Nephron progenitor cell (in vitro differentiated cells): ENCODE measurements at regions not wholly inside any gene's neighbourhood (a gene's known extent, or its start where the extent isn't known, plus 50 kb on each side); places are given as distances from the start of the nearest gene placed in this dataset.
"Not testable (repeated sequence)": the region's sequence is repeated elsewhere in the genome, so short reads cannot be mapped to it uniquely, and the experiment has no call there.

Source experiments
- DNase-seq: peaks from one replicate; pipeline ENCODE4 v3.0.0; 2021
- H3K27ac Mint-ChIP-seq: 2 replicates; pipeline ENCODE4 v1.8.0; 2021; ENCODE audit warnings: mild to moderate bottlenecking, moderate library complexity, mixed read lengths
- H3K27me3 Mint-ChIP-seq: 2 replicates; pipeline ENCODE4 v1.8.0; 2021; ENCODE audit warnings: mild to moderate bottlenecking, low read depth, mixed read lengths; ENCODE audit not compliant: poor library complexity
- H3K36me3 Mint-ChIP-seq: 2 replicates; pipeline ENCODE4 v1.8.0; 2021; ENCODE audit warnings: low read depth, mixed read lengths
- H3K4me1 Mint-ChIP-seq: 2 replicates; pipeline ENCODE4 v1.8.0; 2021; ENCODE audit warnings: mixed read lengths
- H3K4me3 Mint-ChIP-seq: 2 replicates; pipeline ENCODE4 v1.8.0; 2021; ENCODE audit warnings: mild to moderate bottlenecking, moderate library complexity, mixed read lengths
- H3K9me3 Mint-ChIP-seq: 2 replicates; pipeline ENCODE4 v1.8.0; 2021; ENCODE audit warnings: mild to moderate bottlenecking, moderate library complexity, mixed read lengths
- CTCF ChIP-seq: fragments of 200-600 bp; sonication (generic); IDR thresholded peaks from 2 replicates; pipeline ENCODE4 v1.5.0; 2021; ENCODE audit warnings: antibody characterized with exemption

GRCh38 chr20:29448806-29449470 is 1808.5 kb upstream of the DEFB115 start:
- no peak overlapping the region for H3K27ac Mint-ChIP-seq
- no peak overlapping the region for H3K4me3 Mint-ChIP-seq
- H3K4me1 Mint-ChIP-seq, result no peaks in the 10 kb centered on the region
- no peak for TF ChIP-seq CTCF
- DNase-seq, result no peak
- H3K9me3 Mint-ChIP-seq, result peaks cover 32% of the 10 kb centered on the region
- peaks cover 6% of the 10 kb centered on the region for H3K36me3 Mint-ChIP-seq
- no peaks in the 10 kb centered on the region for H3K27me3 Mint-ChIP-seq

- no peak for TF ChIP-seq CTCF
- H3K36me3 Mint-ChIP-seq, result peaks cover 6% of the 10 kb centered on the region
- no peak overlapping the region for H3K4me3 Mint-ChIP-seq
- H3K9me3 Mint-ChIP-seq, result peaks cover 47% of the 10 kb centered on the region
- no peaks in the 10 kb centered on the region for H3K27me3 Mint-ChIP-seq
- H3K4me1 Mint-ChIP-seq, result no peaks in the 10 kb centered on the region
- DNase-seq, result no peak
- no peak overlapping the region for H3K27ac Mint-ChIP-seq
These were observed 1805.3 kb upstream of the DEFB115 start for GRCh38 chr20:29452186-29452585.

- not testable (repeated sequence) for DNase-seq, H3K27ac Mint-ChIP-seq, H3K36me3 Mint-ChIP-seq, H3K27me3 Mint-ChIP-seq, H3K4me1 Mint-ChIP-seq, H3K4me3 Mint-ChIP-seq
- peaks cover 53% of the 10 kb centered on the region for H3K9me3 Mint-ChIP-seq
These were observed 1800.3 kb upstream of the DEFB115 start for GRCh38 chr20:29456987-29457693.

GRCh38 chr20:29472606-29473005 is 1784.9 kb upstream of the DEFB115 start:
- Mint-ChIP-seq H3K4me3 (no peak overlapping the region), H3K9me3 (peaks cover 55% of the 10 kb centered on the region), H3K36me3 (no peaks in the 10 kb centered on the region), H3K27ac (no peak overlapping the region), H3K27me3 (no peaks in the 10 kb centered on the region), H3K4me1 (no peaks in the 10 kb centered on the region)
- TF ChIP-seq CTCF, result no peak
- DNase-seq, result no peak

- not testable (repeated sequence) for H3K36me3 Mint-ChIP-seq, H3K27me3 Mint-ChIP-seq, DNase-seq, H3K4me3 Mint-ChIP-seq, H3K4me1 Mint-ChIP-seq, H3K27ac Mint-ChIP-seq
- H3K9me3 Mint-ChIP-seq, result peaks cover 35% of the 10 kb centered on the region
These were observed 1764.6 kb upstream of the DEFB115 start for GRCh38 chr20:29492840-29493239.

GRCh38 chr20:29496767-29497166 is 1760.7 kb upstream of the DEFB115 start:
- not testable (repeated sequence) for H3K27me3 Mint-ChIP-seq, H3K4me1 Mint-ChIP-seq, DNase-seq, H3K4me3 Mint-ChIP-seq, H3K27ac Mint-ChIP-seq, H3K36me3 Mint-ChIP-seq
- H3K9me3 Mint-ChIP-seq, result peaks cover 47% of the 10 kb centered on the region

GRCh38 chr20:29497261-29497671 is 1760.2 kb upstream of the DEFB115 start:
- no peaks in the 10 kb centered on the region for H3K4me1 Mint-ChIP-seq
- DNase-seq, result no peak
- no peaks in the 10 kb centered on the region for H3K36me3 Mint-ChIP-seq
- no peak overlapping the region for H3K4me3 Mint-ChIP-seq
- H3K27ac Mint-ChIP-seq, result no peak overlapping the region
- no peaks in the 10 kb centered on the region for H3K27me3 Mint-ChIP-seq
- peaks cover 45% of the 10 kb centered on the region for H3K9me3 Mint-ChIP-seq
- TF ChIP-seq CTCF, result no peak

- H3K9me3 Mint-ChIP-seq, result peaks cover 46% of the 10 kb centered on the region
- H3K4me1 Mint-ChIP-seq, DNase-seq: not testable (repeated sequence)
These were observed 1759.8 kb upstream of the DEFB115 start for GRCh38 chr20:29497684-29498083.

GRCh38 chr20:29500738-29501137 is 1756.7 kb upstream of the DEFB115 start:
- not testable (repeated sequence) for H3K27ac Mint-ChIP-seq, H3K27me3 Mint-ChIP-seq, H3K36me3 Mint-ChIP-seq, H3K4me1 Mint-ChIP-seq, H3K4me3 Mint-ChIP-seq, DNase-seq
- peaks cover 28% of the 10 kb centered on the region for H3K9me3 Mint-ChIP-seq

More at GRCh38 chr20:29497684-29498083, 1759.8 kb upstream of the DEFB115 start:
- not testable (repeated sequence) for H3K36me3 Mint-ChIP-seq, H3K27me3 Mint-ChIP-seq, H3K27ac Mint-ChIP-seq, H3K4me3 Mint-ChIP-seq

GRCh38 chr20:29514634-29515033 is 1742.8 kb upstream of the DEFB115 start:
- H3K9me3 Mint-ChIP-seq, result peaks cover 47% of the 10 kb centered on the region
- not testable (repeated sequence) for H3K36me3 Mint-ChIP-seq, H3K27me3 Mint-ChIP-seq, H3K4me3 Mint-ChIP-seq, H3K4me1 Mint-ChIP-seq, H3K27ac Mint-ChIP-seq, DNase-seq

- not testable (repeated sequence) for H3K27ac Mint-ChIP-seq, DNase-seq, H3K36me3 Mint-ChIP-seq, H3K4me1 Mint-ChIP-seq, H3K27me3 Mint-ChIP-seq, H3K4me3 Mint-ChIP-seq
- peaks cover 62% of the 10 kb centered on the region for H3K9me3 Mint-ChIP-seq
These were observed 1740.6 kb upstream of the DEFB115 start for GRCh38 chr20:29516847-29517246.
